Calu3 (cell line): ENCODE measurements at regions not wholly inside any gene's neighbourhood (a gene's known extent, or its start where the extent isn't known, plus 50 kb on each side); places are given as distances from the start of the nearest gene placed in this dataset.

Experiments used
- BruUV-seq: library from RNA; stranded (reverse); fragments of 400-500 nt; replicated peaks from 2 replicates; lab custom pipeline; 2021; lab: Mats Ljungman, UMichigan
- CTCF ChIA-PET: fragments of 300-600 bp; sonication (Branson Sonifier 250); formaldehyde crosslinking; loops from one replicate; lab custom pipeline; 2022; ENCODE audit warnings: antibody characterized with exemption; lab: Charles Lee
- DNase-seq: peaks from one replicate; pipeline ENCODE4 v3.0.0; 2022
- H3K27ac Mint-ChIP-seq: one replicate; pipeline ENCODE4 v1.8.0; 2022; ENCODE audit warnings: mixed read lengths; ENCODE audit not compliant: unreplicated experiment
- H3K27me3 Mint-ChIP-seq: one replicate; pipeline ENCODE4 v1.8.0; 2022; ENCODE audit warnings: mixed read lengths; ENCODE audit not compliant: unreplicated experiment
- H3K36me3 Mint-ChIP-seq: one replicate; pipeline ENCODE4 v1.8.0; 2022; ENCODE audit warnings: mild to moderate bottlenecking, moderate library complexity, mixed read lengths; ENCODE audit not compliant: insufficient read depth, unreplicated experiment
- H3K4me1 Mint-ChIP-seq: one replicate; pipeline ENCODE4 v1.8.0; 2022; ENCODE audit warnings: mild to moderate bottlenecking, low read depth, mixed read lengths; ENCODE audit not compliant: unreplicated experiment
- H3K4me3 Mint-ChIP-seq: one replicate; pipeline ENCODE4 v1.8.0; 2022; ENCODE audit warnings: mild to moderate bottlenecking, low read depth, moderate library complexity, mixed read lengths; ENCODE audit not compliant: unreplicated experiment
- H3K9me3 Mint-ChIP-seq: one replicate; pipeline ENCODE4 v1.8.0; 2022; ENCODE audit warnings: low read depth, mixed read lengths; ENCODE audit not compliant: unreplicated experiment
- CTCF ChIP-seq: fragments of 200-600 bp; IDR thresholded peaks from one replicate; pipeline ENCODE4 v1.8.0; 2022; ENCODE audit warnings: antibody characterized with exemption; ENCODE audit not compliant: unreplicated experiment
- intact Hi-C: fragments of 100-400 bp; cut with micrococcal nuclease; formaldehyde crosslinking; loops from one replicate; pipeline ENCODE4 v1.10.0; 2022; ENCODE audit not compliant: unreplicated experiment

- no peak for DNase-seq
- no TSS peak for BruUV-seq
- intact Hi-C loops = no loop called here
- no peak for TF ChIP-seq CTCF
- Mint-ChIP-seq H3K4me1 (no peaks in the 10 kb centered on the region), H3K36me3 (no peaks in the 10 kb centered on the region), H3K4me3 (no peak overlapping the region), H3K27ac (no peak overlapping the region), H3K27me3 (no peaks in the 10 kb centered on the region), H3K9me3 (peaks cover 8% of the 10 kb centered on the region)
- CTCF ChIA-PET = no interaction called here
Measured at GRCh38 chr1:164961715-164962114, 394.8 kb downstream of the LMX1A start.

GRCh38 chr1:164958982-164959768 lies 397.3 kb downstream of the LMX1A start:
- CTCF ChIA-PET = no interaction called here
- no peak for TF ChIP-seq CTCF
- intact Hi-C loops = no loop called here
- no TSS peak for BruUV-seq
- Mint-ChIP-seq H3K27me3 (no peaks in the 10 kb centered on the region), H3K9me3 (peaks cover 8% of the 10 kb centered on the region), H3K4me1 (no peaks in the 10 kb centered on the region), H3K4me3 (no peak overlapping the region), H3K27ac (no peak overlapping the region), H3K36me3 (no peaks in the 10 kb centered on the region)
- DNase-seq = no peak

- CTCF ChIA-PET = no interaction called here
- Mint-ChIP-seq H3K27me3 (no peaks in the 10 kb centered on the region), H3K4me1 (no peaks in the 10 kb centered on the region), H3K9me3 (peaks cover 5% of the 10 kb centered on the region), H3K4me3 (no peak overlapping the region), H3K27ac (no peak overlapping the region), H3K36me3 (no peaks in the 10 kb centered on the region)
- no peak for TF ChIP-seq CTCF
- intact Hi-C loops = no loop called here
- no TSS peak for BruUV-seq
- DNase-seq = no peak
Measured at GRCh38 chr1:164953815-164954214, 394.8 kb downstream of the PBX1 start.

GRCh38 chr1:164953098-164953497 lies 394.1 kb downstream of the PBX1 start:
- Mint-ChIP-seq H3K4me3 (no peak overlapping the region), H3K27ac (no peak overlapping the region), H3K4me1 (no peaks in the 10 kb centered on the region), H3K36me3 (no peaks in the 10 kb centered on the region), H3K9me3 (peaks cover 8% of the 10 kb centered on the region), H3K27me3 (no peaks in the 10 kb centered on the region)
- CTCF ChIA-PET = no interaction called here
- no peak for DNase-seq
- no peak for TF ChIP-seq CTCF
- intact Hi-C loops = no loop called here
- BruUV-seq = no TSS peak
